Upper lobe of left lung (tissue), 4 donors: ENCODE measurements at regions not wholly inside any gene's neighbourhood (a gene's known extent, or its start where the extent isn't known, plus 50 kb on each side); places are given as distances from the start of the nearest gene placed in this dataset.

Experiments
- CTCF ChIP-seq, 6 experiments: fragments of 450-650 bp in 4 of 6; fragments of 200-600 bp in 2 of 6; sonication (generic) in 2 of 6; IDR thresholded peaks; one replicate each; pipeline ENCODE4 v1.5.1; 2016 to 2019; ENCODE audit warnings: antibody characterized with exemption in 6 of 6
- POLR2A ChIP-seq, 4 donors: fragments of 450-650 bp; IDR thresholded peaks; one replicate each; pipeline ENCODE4 v1.5.1; 2016 to 2017; ENCODE audit warnings: antibody characterized with exemption in 4 of 4, mild to moderate bottlenecking in 2 of 4
- POLR2AphosphoS5 ChIP-seq, 2 donors: sonication (generic); formaldehyde crosslinking; IDR thresholded peaks; one replicate each; pipeline ENCODE4 v1.5.1; 2017; ENCODE audit warnings: antibody characterized with exemption in 2 of 2

GRCh38 chr11:100442017-100442416, 245.1 kb upstream of the ARHGAP42 start:
- TF ChIP-seq CTCF (IDR thresholded peaks at IDR 0.05) (no peak), POLR2AphosphoS5 (IDR thresholded peaks at IDR 0.05) (no peak), POLR2A (IDR thresholded peaks at IDR 0.05) (no peak)
